AG10803 (cell line): ENCODE measurements at regions not wholly inside any gene's neighbourhood (a gene's known extent, or its start where the extent isn't known, plus 50 kb on each side); places are given as distances from the start of the nearest gene placed in this dataset.

Experiments
- DNase-seq: peaks from one replicate; pipeline ENCODE4 v3.0.0; 2010; ENCODE audit warnings: low read depth
- H3K4me3 ChIP-seq: 2 replicates; pipeline ENCODE4 v1.5.1; 2011; ENCODE audit warnings: mild to moderate bottlenecking, low read length, control low read depth
- CTCF ChIP-seq: conservative IDR thresholded peaks from 2 replicates; pipeline ENCODE4 v1.5.1; 2011; ENCODE audit warnings: mild to moderate bottlenecking, low read length, control low read depth, inconsistent platforms

GRCh38 chr7:52006674-52007073 lies 690.1 kb upstream of the COBL start:
- DNase-seq, result no peak
- TF ChIP-seq CTCF, result no peak
- no peak overlapping the region for H3K4me3 ChIP-seq

GRCh38 chr7:52005613-52006012 lies 689.0 kb upstream of the COBL start:
- no peak for DNase-seq
- TF ChIP-seq CTCF, result no peak
- H3K4me3 ChIP-seq, result no peak overlapping the region

GRCh38 chr7:51995596-51996179 lies 679.1 kb upstream of the COBL start:
- no peak for TF ChIP-seq CTCF
- no peak overlapping the region for H3K4me3 ChIP-seq
- DNase-seq, result no peak

- no peak for DNase-seq
- TF ChIP-seq CTCF, result no peak
- H3K4me3 ChIP-seq, result no peak overlapping the region
Observed at GRCh38 chr7:51982653-51983052, 666.0 kb upstream of the COBL start.

- no peak for DNase-seq
- TF ChIP-seq CTCF, result no peak
- no peak overlapping the region for H3K4me3 ChIP-seq
Observed at GRCh38 chr7:51980812-51981211, 664.2 kb upstream of the COBL start.

GRCh38 chr7:51980313-51980712 lies 663.7 kb upstream of the COBL start:
- DNase-seq, result no peak
- TF ChIP-seq CTCF, result no peak
- no peak overlapping the region for H3K4me3 ChIP-seq

GRCh38 chr7:51977913-51978312 lies 661.3 kb upstream of the COBL start:
- TF ChIP-seq CTCF, result no peak
- no peak for DNase-seq
- no peak overlapping the region for H3K4me3 ChIP-seq
